H1 (cell line): ENCODE measurements at regions not wholly inside any gene's neighbourhood (a gene's known extent, or its start where the extent isn't known, plus 50 kb on each side); places are given as distances from the start of the nearest gene placed in this dataset.

Experiments
- CHD7 ChIP-seq: fragments of 300-600 bp; sonication (generic); IDR thresholded peaks from 2 replicates; pipeline ENCODE4 v1.7.1; 2012; ENCODE audit warnings: low read length, moderate library complexity, mild to moderate bottlenecking, inconsistent platforms; ENCODE audit not compliant: insufficient replicate concordance
- CREB1 ChIP-seq: IDR thresholded peaks from 2 replicates; pipeline ENCODE4 v1.6.1; 2012; ENCODE audit warnings: inconsistent platforms
- HDAC2 ChIP-seq, 2 experiments: fragments of 300-600 bp in 1 of 2; sonication (generic) in 1 of 2; IDR thresholded peaks; 2 replicates each; pipeline ENCODE4 v1.6.1; 2011 to 2012; ENCODE audit warnings: low read depth in 2 of 2, low read length in 2 of 2, mild to moderate bottlenecking in 2 of 2, moderate library complexity in 2 of 2, borderline replicate concordance in 1 of 2, inconsistent platforms in 1 of 2
- TAF1 ChIP-seq: IDR thresholded peaks from 2 replicates; pipeline ENCODE4 v1.6.1; 2011; ENCODE audit warnings: mild to moderate bottlenecking, low read depth, low read length
- TF ChIP-seq, protein P1 (sequence below), 3 experiments: IDR thresholded peaks; 1 replicate in 2 of 3; 2 replicates in 1 of 3; pipeline versions ENCODE4 v1.5.1 to v1.6.1; 2011; ENCODE audit warnings: low read length in 3 of 3, mild to moderate bottlenecking in 3 of 3, inconsistent platforms in 2 of 3, low read depth in 1 of 3, moderate library complexity in 1 of 3; ENCODE audit not compliant: insufficient read depth in 1 of 3; ENCODE audit errors: control extremely low read depth in 1 of 3

DNA sequence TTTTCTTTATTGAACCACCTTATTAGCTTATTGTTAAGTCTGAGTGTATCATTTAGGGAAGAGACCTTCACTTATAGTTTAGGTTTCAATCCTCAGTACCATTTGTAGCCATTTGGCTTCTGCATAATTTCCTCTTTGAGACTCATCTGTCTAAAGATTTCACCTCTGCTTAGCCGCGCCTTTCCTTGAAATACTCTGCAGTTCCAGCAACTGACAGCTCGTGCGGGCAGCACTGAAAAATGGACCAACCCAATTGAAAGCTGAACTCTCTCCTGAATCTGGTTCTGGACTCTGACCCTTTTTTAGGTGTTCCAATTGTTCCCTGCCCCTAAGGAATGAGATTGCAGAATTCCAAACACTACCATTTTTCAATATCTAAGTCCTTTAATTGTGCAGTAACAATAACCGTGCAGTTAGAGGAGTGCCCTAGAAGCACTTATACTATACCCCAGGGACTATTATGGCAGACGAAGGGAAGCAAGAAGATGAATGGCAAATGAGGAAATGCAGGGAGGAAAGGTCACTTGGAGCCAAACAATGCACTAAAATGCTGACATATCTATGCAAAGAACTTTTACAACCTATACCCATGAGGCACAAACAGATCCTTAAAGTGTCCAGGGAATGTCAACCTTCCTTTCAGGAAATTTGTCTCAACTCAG lies 50.1 kb upstream of the PDE4D start (continued):
- TF ChIP-seq CHD7 (no peak), HDAC2 (IDR thresholded peaks at IDR 0.05; ENCODE audit: borderline replicate concordance in 1 of 2, low read depth in 2 of 2, low read length in 2 of 2) (no peak), TAF1 (no peak), CREB1 (no peak)
- TF ChIP-seq, protein P1, sequence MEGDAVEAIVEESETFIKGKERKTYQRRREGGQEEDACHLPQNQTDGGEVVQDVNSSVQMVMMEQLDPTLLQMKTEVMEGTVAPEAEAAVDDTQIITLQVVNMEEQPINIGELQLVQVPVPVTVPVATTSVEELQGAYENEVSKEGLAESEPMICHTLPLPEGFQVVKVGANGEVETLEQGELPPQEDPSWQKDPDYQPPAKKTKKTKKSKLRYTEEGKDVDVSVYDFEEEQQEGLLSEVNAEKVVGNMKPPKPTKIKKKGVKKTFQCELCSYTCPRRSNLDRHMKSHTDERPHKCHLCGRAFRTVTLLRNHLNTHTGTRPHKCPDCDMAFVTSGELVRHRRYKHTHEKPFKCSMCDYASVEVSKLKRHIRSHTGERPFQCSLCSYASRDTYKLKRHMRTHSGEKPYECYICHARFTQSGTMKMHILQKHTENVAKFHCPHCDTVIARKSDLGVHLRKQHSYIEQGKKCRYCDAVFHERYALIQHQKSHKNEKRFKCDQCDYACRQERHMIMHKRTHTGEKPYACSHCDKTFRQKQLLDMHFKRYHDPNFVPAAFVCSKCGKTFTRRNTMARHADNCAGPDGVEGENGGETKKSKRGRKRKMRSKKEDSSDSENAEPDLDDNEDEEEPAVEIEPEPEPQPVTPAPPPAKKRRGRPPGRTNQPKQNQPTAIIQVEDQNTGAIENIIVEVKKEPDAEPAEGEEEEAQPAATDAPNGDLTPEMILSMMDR (IDR thresholded peaks at IDR 0.05; ENCODE audit: control extremely low read depth in 1 of 3, insufficient read depth in 1 of 3, low read depth in 1 of 3, low read length in 3 of 3): no peak
